ENCODE measurements at regions not wholly inside any gene's neighbourhood (a gene's known extent, or its start where the extent isn't known, plus 50 kb on each side); places are given as distances from the start of the nearest gene placed in this dataset.

- TF ChIP-seq TAF7 (optimal IDR thresholded peaks at IDR 0.05; ENCODE audit: borderline replicate concordance, low read depth, low read length) = no peak
- no peak for TF ChIP-seq SRF (IDR thresholded peaks at IDR 0.05; ENCODE audit: low read depth, low read length)
Measured at GRCh38 chr11:80194016-80194415, 753.2 kb upstream of the TENM4 start (continued).

Measured in H1 (cell line).